Activated naive CD4-positive, alpha-beta T cell treated with anti-CD3 and anti-CD28 coated beads, Interleukin-2, amount 50 U/mL, for 72 hours (primary cell): ENCODE measurements at regions not wholly inside any gene's neighbourhood (a gene's known extent, or its start where the extent isn't known, plus 50 kb on each side); places are given as distances from the start of the nearest gene placed in this dataset.

Experiments used
- ATAC-seq, 2 donors: fragments of 150-1000 bp; cut with Tn5 transposase; 2 replicates each; pipeline ENCODE4 v1.10.0; 2021; ENCODE audit warnings: mild to moderate bottlenecking in 2 of 2, moderate library complexity in 2 of 2
- DNase-seq, 2 donors: peaks; one replicate each; pipeline ENCODE4 v3.0.0; 2021 to 2022; ENCODE audit warnings: low spot score in 2 of 2
- H3K27ac Mint-ChIP-seq, 2 donors: one replicate each; pipeline ENCODE4 v1.8.0; 2022; ENCODE audit warnings: mild to moderate bottlenecking in 2 of 2, mixed read lengths in 2 of 2
- H3K36me3 Mint-ChIP-seq, 2 donors: one replicate each; pipeline ENCODE4 v1.8.0; 2022; ENCODE audit warnings: mixed read lengths in 2 of 2
- H3K9me3 Mint-ChIP-seq, 2 donors: one replicate each; pipeline ENCODE4 v1.8.0; 2022; ENCODE audit warnings: mixed read lengths in 2 of 2

GRCh38 chrX:7294483-7294882 lies 146.5 kb upstream of the PUDP start:
- H3K36me3 Mint-ChIP-seq: peaks cover 0 to 4% of the 10 kb centered on the region in 2 donors
- DNase-seq: no peak
- no peak for ATAC-seq
- no peak overlapping the region for H3K27ac Mint-ChIP-seq
- peaks cover 0 to 3% of the 10 kb centered on the region in 2 donors for H3K9me3 Mint-ChIP-seq

- no peak for ATAC-seq
- no peak for DNase-seq
- H3K36me3 Mint-ChIP-seq: no peaks in the 10 kb centered on the region
- H3K27ac Mint-ChIP-seq: no peak overlapping the region
- no peaks in the 10 kb centered on the region for H3K9me3 Mint-ChIP-seq
Observed at GRCh38 chrX:7286168-7286837, 138.3 kb upstream of the PUDP start.

GRCh38 chrX:7285765-7286164 lies 137.8 kb upstream of the PUDP start:
- no peak for ATAC-seq
- H3K27ac Mint-ChIP-seq: no peak overlapping the region

DNA sequence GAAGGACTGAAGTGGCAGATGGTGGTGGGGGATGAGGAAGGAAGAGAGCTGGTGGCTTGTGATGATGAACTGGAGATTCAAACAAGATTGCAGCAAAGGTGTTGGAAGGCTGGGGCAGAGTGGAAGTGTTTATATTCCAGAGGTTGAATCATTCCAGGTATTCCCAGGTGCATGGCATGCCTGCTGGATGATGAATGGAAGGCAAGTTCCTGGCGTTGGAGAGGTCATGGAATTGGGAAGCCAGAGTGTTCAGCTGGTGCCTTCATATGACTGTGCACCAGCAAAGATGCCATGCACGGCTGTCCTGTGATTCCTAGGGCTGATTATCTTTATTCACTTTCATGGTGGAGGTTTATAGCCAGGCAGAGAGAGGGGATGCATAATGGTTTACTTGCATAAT lies 135.8 kb upstream of the PUDP start:
- Mint-ChIP-seq H3K27ac (no peak overlapping the region), H3K36me3 (no peaks in the 10 kb centered on the region), H3K9me3 (no peaks in the 10 kb centered on the region)
- no peak for DNase-seq
- no peak for ATAC-seq

More at GRCh38 chrX:7285765-7286164, 137.8 kb upstream of the PUDP start:
- Mint-ChIP-seq H3K36me3 (no peaks in the 10 kb centered on the region), H3K9me3 (no peaks in the 10 kb centered on the region)
- no peak for DNase-seq

GRCh38 chrX:7280520-7280919 lies 132.6 kb upstream of the PUDP start:
- no peaks in the 10 kb centered on the region for H3K9me3 Mint-ChIP-seq
- ATAC-seq (no peak), DNase-seq (no peak)
- H3K27ac Mint-ChIP-seq: no peak overlapping the region
- no peaks in the 10 kb centered on the region for H3K36me3 Mint-ChIP-seq

DNA sequence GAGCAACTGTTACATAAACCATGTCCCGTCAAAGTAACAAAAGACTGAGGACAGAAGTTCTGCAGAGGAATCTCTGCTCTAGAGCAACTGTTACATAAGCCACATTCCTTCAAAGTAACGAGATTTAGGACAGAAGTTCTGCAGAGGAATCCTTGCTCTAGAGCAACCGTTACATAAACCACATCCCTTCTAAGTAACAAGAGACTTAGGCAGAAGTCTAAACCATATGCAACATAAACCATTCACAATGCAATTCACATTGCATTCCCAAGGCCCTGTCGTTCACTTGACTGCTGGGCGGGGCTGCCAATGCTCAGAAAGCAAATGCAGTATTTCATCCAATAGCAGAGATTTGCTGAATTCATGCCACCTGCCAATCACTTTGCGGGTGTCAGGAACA lies 124.4 kb upstream of the PUDP start:
- no peak overlapping the region for H3K27ac Mint-ChIP-seq
- ATAC-seq: no peak

GRCh38 chrX:7270933-7271332 lies 123.0 kb upstream of the PUDP start:
- Mint-ChIP-seq H3K9me3 (no peaks in the 10 kb centered on the region), H3K27ac (no peak overlapping the region), H3K36me3 (no peaks in the 10 kb centered on the region)
- ATAC-seq (no peak), DNase-seq (no peak)

More for the DNA sequence above, 124.4 kb upstream of the PUDP start:
- no peaks in the 10 kb centered on the region for H3K9me3 Mint-ChIP-seq
- no peaks in the 10 kb centered on the region for H3K36me3 Mint-ChIP-seq
- DNase-seq: no peak

DNA sequence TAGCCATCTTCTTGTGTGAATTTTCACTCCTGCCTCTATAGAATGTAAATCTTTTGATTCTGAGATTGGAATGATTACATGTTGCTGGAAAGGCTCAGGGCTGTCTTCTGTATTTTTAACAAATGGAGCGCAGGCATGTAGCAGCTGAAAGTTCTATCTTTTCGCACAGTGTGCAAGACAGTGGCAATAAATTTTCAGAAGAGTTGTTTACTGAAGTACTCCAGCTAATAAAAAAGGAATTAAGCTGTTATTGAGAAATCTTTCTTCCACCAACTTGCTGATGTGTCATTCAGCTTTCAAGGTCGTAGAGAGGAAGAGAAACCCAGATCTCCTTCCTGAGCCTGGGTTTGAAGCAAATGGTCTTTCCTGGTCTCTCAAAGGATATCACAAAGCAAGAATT lies 122.0 kb upstream of the PUDP start:
- Mint-ChIP-seq H3K36me3 (no peaks in the 10 kb centered on the region), H3K27ac (no peak overlapping the region), H3K9me3 (no peaks in the 10 kb centered on the region)
- no peak for ATAC-seq
- DNase-seq: no peak

DNA sequence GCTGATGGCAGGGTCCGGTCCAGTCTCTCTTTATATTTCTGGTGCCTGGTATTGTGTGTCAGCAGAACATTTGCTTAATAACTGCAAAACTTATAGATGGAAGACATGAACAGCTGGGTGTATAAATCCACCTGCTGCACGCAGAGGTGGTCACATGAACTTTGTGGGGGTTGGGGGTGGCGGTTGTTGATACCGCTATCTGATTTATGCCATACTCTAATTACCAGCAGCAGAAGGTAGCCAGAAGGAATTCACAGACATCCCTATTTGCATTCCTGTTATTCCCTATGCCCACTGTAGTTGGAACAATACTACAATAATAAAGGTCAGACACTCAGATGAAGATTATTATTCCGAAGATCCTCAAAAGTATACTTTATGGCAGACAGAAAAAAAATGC lies 121.6 kb upstream of the PUDP start:
- no peak for ATAC-seq
- Mint-ChIP-seq H3K36me3 (no peaks in the 10 kb centered on the region), H3K9me3 (no peaks in the 10 kb centered on the region), H3K27ac (no peak overlapping the region)
- DNase-seq: no peak

DNA sequence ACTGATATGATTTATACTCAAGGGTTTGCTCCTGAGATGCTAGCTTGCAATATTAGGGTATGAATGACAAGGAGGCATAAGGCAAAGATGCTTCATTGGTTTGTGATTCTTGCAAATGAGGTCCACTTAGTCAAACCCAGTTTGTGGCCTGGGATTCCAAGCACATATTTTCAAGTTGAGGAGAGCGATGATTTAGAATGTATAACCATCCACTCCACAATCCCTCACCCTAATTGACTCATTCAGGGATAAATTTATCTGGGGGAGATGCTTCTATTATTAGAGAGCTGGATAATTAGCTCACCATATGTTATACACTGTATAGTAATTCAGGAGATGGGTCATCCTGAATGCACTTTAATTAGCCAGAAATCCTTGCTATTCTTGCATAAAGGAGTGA lies 118.3 kb upstream of the PUDP start:
- no peaks in the 10 kb centered on the region for H3K36me3 Mint-ChIP-seq
- ATAC-seq: no peak

GRCh38 chrX:7264399-7264798 lies 116.4 kb upstream of the PUDP start:
- Mint-ChIP-seq H3K36me3 (peaks cover 0 to 3% of the 10 kb centered on the region in 2 donors), H3K27ac (no peak overlapping the region), H3K9me3 (no peaks in the 10 kb centered on the region)
- no peak for DNase-seq
- no peak for ATAC-seq

More for the DNA sequence above, 118.3 kb upstream of the PUDP start:
- no peaks in the 10 kb centered on the region for H3K9me3 Mint-ChIP-seq
- no peak for DNase-seq
- no peak overlapping the region for H3K27ac Mint-ChIP-seq

GRCh38 chrX:7263961-7264360 lies 116.0 kb upstream of the PUDP start:
- no peaks in the 10 kb centered on the region for H3K9me3 Mint-ChIP-seq
- no peak for DNase-seq
- no peak overlapping the region for H3K27ac Mint-ChIP-seq
- H3K36me3 Mint-ChIP-seq: peaks cover 0 to 8% of the 10 kb centered on the region in 2 donors
- ATAC-seq: no peak

- DNase-seq (no peak), ATAC-seq (no peak)
- H3K27ac Mint-ChIP-seq: no peak overlapping the region
- peaks cover 0 to 8% of the 10 kb centered on the region in 2 donors for H3K36me3 Mint-ChIP-seq
- H3K9me3 Mint-ChIP-seq: no peaks in the 10 kb centered on the region
Observed at GRCh38 chrX:7263330-7263729, 115.4 kb upstream of the PUDP start.

DNA sequence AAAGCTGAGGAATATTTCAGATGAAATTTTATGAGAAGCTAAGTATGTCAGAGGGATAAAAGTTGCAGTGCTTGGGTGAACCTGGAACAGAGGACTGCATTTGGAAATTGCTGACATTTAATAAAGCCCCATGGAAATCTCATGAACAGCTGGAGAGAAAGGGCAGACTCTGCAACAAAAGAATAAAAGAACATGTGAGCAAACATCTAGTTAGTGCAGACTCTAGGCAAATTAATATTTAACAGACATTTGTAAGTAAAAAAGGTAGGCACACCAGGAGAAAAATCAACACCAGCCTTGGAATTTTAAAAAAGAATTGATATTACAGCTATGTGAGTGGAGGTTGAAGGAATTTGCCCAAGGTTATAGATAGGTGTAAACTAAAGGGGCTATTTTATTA lies 114.6 kb upstream of the PUDP start:
- Mint-ChIP-seq H3K27ac (no peak overlapping the region), H3K36me3 (peaks cover 0 to 11% of the 10 kb centered on the region in 2 donors), H3K9me3 (peaks cover 0 to 5% of the 10 kb centered on the region in 2 donors)
- no peak for DNase-seq
- no peak for ATAC-seq

DNA sequence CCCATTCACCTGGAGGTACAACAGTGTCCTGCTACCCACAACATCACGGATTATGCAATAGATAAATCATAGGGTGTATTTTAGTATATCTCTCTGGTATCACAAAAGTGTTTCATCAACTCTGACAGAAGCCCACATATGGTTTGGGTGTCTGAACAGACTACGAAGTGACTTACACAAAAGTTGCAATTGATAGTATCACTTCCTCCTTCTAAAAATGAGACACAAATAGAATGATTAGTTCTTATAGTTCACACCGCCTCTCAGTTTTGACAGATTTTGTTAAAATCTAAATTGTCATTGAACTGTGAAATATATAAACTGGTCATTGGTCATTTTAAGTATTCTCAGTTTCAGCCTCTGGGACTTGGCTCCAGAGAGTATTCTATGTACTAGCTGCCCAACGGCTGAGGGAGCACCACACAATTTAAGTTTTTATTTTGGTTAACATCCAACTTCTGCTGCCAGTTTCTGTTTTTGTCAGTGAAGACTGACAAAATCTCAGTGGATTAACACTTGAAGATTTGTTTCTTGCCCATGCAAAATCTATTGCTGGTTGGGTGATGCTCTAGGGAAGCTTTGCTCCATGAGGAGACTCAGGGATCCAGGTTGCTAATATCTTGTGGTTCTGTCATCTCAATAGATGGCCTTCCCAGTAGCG lies 113.8 kb upstream of the PUDP start:
- ATAC-seq (no peak), DNase-seq (no peak)
- Mint-ChIP-seq H3K9me3 (peaks cover 0 to 5% of the 10 kb centered on the region in 2 donors), H3K27ac (no peak overlapping the region), H3K36me3 (peaks cover 0 to 13% of the 10 kb centered on the region in 2 donors)

DNA sequence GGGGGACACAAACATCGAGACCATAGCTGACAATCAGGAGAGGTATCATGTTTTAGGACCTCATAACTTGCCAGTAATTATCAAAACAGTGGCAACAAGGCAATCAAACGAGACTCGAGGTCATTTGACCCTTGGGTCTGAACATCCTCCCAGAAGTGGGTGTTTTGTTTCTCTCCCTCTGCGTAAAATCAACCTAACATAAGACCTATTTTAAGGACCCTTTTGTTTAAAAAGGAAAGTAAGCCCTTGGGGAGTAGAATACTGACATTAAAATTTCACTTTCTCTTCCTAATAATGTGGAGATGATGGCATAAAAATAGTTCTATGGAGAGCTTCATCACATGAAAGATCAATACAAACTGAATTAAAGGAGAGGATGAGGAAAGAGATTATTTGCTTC lies 106.2 kb upstream of the PUDP start:
- Mint-ChIP-seq H3K27ac (no peak overlapping the region), H3K9me3 (peaks cover 0 to 5% of the 10 kb centered on the region in 2 donors), H3K36me3 (peaks cover 0 to 13% of the 10 kb centered on the region in 2 donors)
- ATAC-seq: no peak
- no peak for DNase-seq

GRCh38 chrX:7253565-7253964 lies 105.6 kb upstream of the PUDP start:
- H3K27ac Mint-ChIP-seq: no peak overlapping the region
- peaks cover 0 to 11% of the 10 kb centered on the region in 2 donors for H3K36me3 Mint-ChIP-seq
- no peak for ATAC-seq

GRCh38 chrX:7252013-7252610 lies 104.2 kb upstream of the PUDP start:
- Mint-ChIP-seq H3K36me3 (peaks cover 0 to 6% of the 10 kb centered on the region in 2 donors), H3K27ac (no peak overlapping the region), H3K9me3 (no peaks in the 10 kb centered on the region)
- ATAC-seq (no peak), DNase-seq (no peak)

More at GRCh38 chrX:7253565-7253964, 105.6 kb upstream of the PUDP start:
- no peak for DNase-seq
- peaks cover 0 to 5% of the 10 kb centered on the region in 2 donors for H3K9me3 Mint-ChIP-seq
